RCC 7860 (cell line): ENCODE measurements at regions not wholly inside any gene's neighbourhood (a gene's known extent, or its start where the extent isn't known, plus 50 kb on each side); places are given as distances from the start of the nearest gene placed in this dataset.

Source experiments
- DNase-seq: peaks from one replicate; pipeline ENCODE4 v3.0.0-alpha.2; 2015; ENCODE audit warnings: low spot score
- FAIRE-seq: peaks from 2 replicates; lab custom pipeline; 2012; peaks lifted over from hg19 to GRCh38; lab: Jason Lieb, UNC

DNA sequence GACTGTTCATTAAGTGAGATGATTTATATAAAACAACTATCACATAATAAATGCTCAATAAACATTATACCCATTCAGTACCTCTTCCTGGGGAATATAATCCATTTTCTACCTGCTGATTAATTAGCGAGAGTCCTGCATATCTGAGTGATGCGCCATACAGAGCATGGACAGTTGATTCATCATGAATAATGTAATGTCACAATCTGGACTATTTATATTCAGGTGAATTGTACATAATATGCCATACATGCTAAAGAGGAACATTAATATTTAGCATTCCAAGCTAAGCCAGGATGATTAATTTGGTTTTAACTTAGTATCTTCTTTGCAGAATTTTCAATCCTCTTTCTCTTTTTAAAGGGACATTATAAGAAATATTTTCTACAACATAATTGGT, 362.0 kb upstream of the XYLT1 start:
- DNase-seq: no peak
- no peak for FAIRE-seq

- FAIRE-seq (no peak), DNase-seq (no peak)
Measured at GRCh38 chr16:17831330-17831729, 360.6 kb upstream of the XYLT1 start.

GRCh38 chr16:17830651-17831050, 359.9 kb upstream of the XYLT1 start:
- no peak for DNase-seq

GRCh38 chr16:17829811-17830210, 359.1 kb upstream of the XYLT1 start:
- FAIRE-seq (no peak), DNase-seq (no peak)

More at GRCh38 chr16:17830651-17831050, 359.9 kb upstream of the XYLT1 start:
- no peak for FAIRE-seq

- peak; percentile 34 for DNase-seq
Measured at GRCh38 chr16:17828012-17828411, 357.3 kb upstream of the XYLT1 start.

GRCh38 chr16:17827313-17827712, 356.6 kb upstream of the XYLT1 start:
- no peak for FAIRE-seq
- DNase-seq: no peak

More at GRCh38 chr16:17828012-17828411, 357.3 kb upstream of the XYLT1 start:
- no peak for FAIRE-seq

DNA sequence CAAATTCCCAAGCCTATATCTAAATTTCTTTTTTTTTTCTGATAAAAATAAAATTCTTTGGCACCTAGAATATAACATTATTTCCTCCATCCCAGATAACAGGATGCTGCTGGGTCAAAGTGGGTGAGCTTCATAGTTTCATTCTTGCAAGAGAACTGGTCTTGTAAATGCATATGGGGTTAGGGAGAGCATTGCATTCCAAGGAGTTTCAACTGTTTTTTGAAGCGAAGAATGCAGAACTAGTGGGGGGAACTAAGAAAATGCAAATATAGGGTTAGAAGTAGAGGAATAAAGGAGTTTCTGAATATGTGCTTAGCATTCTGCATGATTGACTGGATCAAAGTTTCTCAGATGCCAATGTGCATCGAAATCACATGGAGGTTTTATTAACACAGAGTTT, 347.2 kb upstream of the XYLT1 start:
- no peak for DNase-seq
- no peak for FAIRE-seq

DNA sequence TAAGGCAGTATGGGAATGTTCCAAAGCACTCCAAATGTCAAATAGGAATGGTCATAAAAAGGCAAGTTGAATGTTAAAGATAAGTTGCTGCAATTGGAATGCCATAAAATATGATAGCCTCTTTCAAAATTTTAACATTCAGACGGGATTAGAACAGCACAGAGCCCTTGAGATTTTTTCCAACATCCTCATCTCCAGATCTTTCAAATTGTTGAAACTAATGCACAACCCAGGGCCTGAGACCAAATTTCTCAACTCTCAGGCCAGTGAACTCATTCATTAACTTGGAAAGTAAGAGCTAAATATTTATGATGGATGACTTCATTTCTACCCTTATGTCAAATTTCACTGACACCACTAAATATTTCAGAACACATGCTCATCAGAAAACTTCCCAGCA, 346.5 kb upstream of the XYLT1 start:
- DNase-seq (no peak), FAIRE-seq (no peak)

DNA sequence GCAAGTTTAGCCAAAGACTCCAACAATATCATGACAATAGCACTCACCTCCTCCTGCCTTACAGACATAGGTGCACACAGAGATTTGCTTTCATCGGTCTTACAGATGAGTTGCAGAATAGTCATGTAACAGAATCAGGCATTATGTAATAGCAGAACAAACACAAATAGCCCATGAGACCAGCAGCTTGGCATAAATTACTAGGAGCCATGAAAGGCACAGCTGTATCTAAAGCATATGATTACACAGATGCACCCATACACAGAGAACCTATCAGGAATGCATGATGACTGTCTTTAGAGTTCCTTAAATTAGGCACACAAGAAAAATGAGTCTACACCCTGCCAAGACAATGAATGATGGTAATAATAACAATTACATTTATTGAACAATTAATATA, 342.0 kb upstream of the XYLT1 start:
- FAIRE-seq (no peak), DNase-seq (no peak)

DNA sequence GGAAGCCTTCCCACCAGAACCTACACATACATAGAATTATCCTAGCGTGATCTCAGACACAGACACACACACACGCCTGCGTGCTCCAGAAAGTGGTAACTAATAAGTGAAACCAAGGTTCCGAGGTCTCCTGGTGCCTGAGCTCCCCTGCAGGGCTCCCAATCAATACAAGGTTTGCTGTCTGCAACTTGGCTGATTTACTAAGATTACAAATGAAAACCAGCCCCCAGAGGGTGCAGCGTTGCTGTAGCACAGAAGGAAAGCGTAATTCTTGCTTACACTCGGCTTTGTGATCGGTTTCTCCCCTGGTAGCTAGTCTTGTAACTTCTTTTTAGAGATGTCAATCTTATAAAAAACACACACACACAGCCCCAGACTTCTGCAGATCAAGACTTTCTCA, 334.1 kb upstream of the XYLT1 start:
- FAIRE-seq: no peak
- no peak for DNase-seq

- FAIRE-seq: no peak
- peak; percentile 40 for DNase-seq
Measured at GRCh38 chr16:17803625-17804410, 333.1 kb upstream of the XYLT1 start.

- no peak for FAIRE-seq
- DNase-seq: no peak
Measured at GRCh38 chr16:17802571-17802970, 331.8 kb upstream of the XYLT1 start.

DNA sequence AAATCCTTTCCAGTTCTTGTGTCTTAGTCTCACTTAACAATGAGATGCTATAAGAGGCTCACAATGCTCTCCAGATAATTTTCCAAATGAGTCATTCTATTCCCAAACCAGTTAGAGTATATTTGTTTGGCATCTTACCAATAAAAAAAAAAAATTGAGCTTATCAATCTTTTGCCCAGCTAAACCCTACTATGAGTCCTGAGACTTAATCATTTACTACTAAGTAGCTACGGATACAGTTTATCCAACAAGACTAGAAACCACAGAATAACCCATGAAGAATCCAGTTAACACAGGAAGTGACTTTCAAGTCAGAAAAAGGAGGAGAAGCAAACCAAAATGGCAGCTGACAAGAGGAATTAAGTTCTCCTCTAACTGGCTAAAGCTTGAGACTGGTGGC, 330.3 kb upstream of the XYLT1 start:
- DNase-seq (peak; percentile 57), FAIRE-seq (no peak)

- no peak for DNase-seq
- FAIRE-seq: no peak
Measured at GRCh38 chr16:17798716-17799115, 328.0 kb upstream of the XYLT1 start.

- no peak for FAIRE-seq
Measured at GRCh38 chr16:17793354-17793753, 322.6 kb upstream of the XYLT1 start.

GRCh38 chr16:17784073-17784472, 313.3 kb upstream of the XYLT1 start:
- DNase-seq: no peak

More at GRCh38 chr16:17793354-17793753, 322.6 kb upstream of the XYLT1 start:
- DNase-seq: no peak

DNA sequence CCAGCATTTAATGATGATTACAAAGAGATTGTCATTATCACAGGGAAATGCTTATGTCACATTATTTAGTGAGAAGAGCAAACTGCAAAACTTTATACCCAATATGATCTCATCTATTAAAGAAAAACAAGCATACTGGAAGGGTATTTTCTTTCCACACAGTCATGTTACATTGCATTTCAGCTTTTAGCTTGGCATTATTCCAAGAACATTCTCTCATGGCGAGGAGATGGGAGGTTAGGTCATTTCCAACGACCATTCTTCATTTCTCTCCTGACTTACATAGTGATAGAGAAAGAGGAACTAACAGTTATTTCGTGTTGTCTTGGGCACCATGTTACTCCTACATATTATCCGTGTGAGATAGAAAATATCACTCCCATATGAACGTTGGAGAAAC, 309.4 kb upstream of the XYLT1 start:
- no peak for FAIRE-seq
- DNase-seq: no peak

More at GRCh38 chr16:17784073-17784472, 313.3 kb upstream of the XYLT1 start:
- FAIRE-seq: no peak

GRCh38 chr16:17777408-17777863, 306.7 kb upstream of the XYLT1 start:
- no peak for DNase-seq
- no peak for FAIRE-seq

GRCh38 chr16:17776888-17777287, 306.1 kb upstream of the XYLT1 start:
- no peak for DNase-seq

DNA sequence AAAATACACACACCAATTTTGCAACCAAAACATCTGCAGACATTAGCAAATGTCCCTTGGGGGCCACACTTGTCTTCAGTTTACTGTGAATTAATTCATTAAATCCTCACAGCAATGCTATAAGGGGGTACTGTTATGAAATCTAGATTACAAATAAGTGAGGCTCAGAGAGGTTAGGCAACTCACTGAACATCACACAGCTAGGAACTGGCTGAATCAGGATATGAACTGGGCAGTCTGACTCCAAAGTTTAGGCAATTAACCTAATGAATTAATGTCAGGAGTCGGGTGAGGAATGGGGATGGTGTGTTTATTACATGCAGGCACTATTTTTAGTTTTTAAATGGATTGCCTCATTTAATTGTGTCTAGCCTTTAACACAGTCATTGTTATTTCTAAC, 305.7 kb upstream of the XYLT1 start:
- no peak for DNase-seq
- no peak for FAIRE-seq

More at GRCh38 chr16:17776888-17777287, 306.1 kb upstream of the XYLT1 start:
- FAIRE-seq: no peak

- DNase-seq (no peak), FAIRE-seq (no peak)
Measured at GRCh38 chr16:17775061-17775460, 304.3 kb upstream of the XYLT1 start.

GRCh38 chr16:17773698-17774101, 302.9 kb upstream of the XYLT1 start:
- no peak for FAIRE-seq
- no peak for DNase-seq

DNA sequence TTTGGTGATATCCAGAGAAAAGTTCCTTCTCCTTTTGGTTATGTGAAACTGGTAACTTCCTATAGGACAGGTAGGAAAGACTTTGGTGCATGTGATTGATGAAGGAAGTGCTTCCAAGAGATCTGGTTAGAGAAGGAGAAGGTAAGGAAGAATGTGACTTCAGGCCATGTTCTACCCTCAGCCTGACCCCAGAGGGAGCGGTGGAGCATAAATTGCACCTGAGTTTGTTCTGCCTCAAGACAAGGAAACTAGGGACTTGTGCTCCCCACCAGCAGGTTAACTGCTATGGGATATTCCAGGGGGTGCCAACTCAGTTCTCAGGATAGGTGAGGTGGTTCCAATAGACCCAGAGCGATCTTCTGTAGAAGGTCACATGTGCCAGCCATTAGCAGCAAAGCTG, 299.3 kb upstream of the XYLT1 start:
- FAIRE-seq: no peak
- no peak for DNase-seq
